K562 (cell line): ENCODE measurements at regions not wholly inside any gene's neighbourhood (a gene's known extent, or its start where the extent isn't known, plus 50 kb on each side); places are given as distances from the start of the nearest gene placed in this dataset.

Experiments
- ESRRA ChIP-seq: fragments of 450-650 bp; IDR thresholded peaks from 2 replicates; pipeline ENCODE4 v1.6.1; 2014; ENCODE audit warnings: low read depth, mild to moderate bottlenecking, moderate library complexity, borderline replicate concordance
- EZH2 ChIP-seq: IDR thresholded peaks from 2 replicates; pipeline ENCODE4 v1.6.1; 2012; ENCODE audit warnings: low read depth, mild to moderate bottlenecking, inconsistent platforms, low read length, borderline replicate concordance
- HDGF ChIP-seq: fragments of 450-650 bp; IDR thresholded peaks from 2 replicates; pipeline ENCODE4 v1.6.1; 2016
- KLF10 ChIP-seq: fragments of 250-450 bp; sonication (Bioruptor Pico); IDR thresholded peaks from 2 replicates; pipeline ENCODE4 v1.6.1; 2021; ENCODE audit warnings: matching md5 sums
- PTBP1 ChIP-seq: fragments of 200-400 bp; formaldehyde crosslinking; IDR thresholded peaks from 2 replicates; pipeline ENCODE4 v1.6.1; 2017; ENCODE audit warnings: low read depth, low read length
- SIN3A ChIP-seq, 2 experiments: fragments of 150-350 bp in 1 of 2; IDR thresholded peaks; 2 replicates each; pipeline ENCODE4 v1.6.1; 2011 to 2016; ENCODE audit warnings: borderline replicate concordance in 2 of 2, low read depth in 2 of 2, low read length in 2 of 2, mild to moderate bottlenecking in 2 of 2, moderate library complexity in 2 of 2; ENCODE audit not compliant: control insufficient read depth in 1 of 2
- STAT5B ChIP-seq: fragments of 250-450 bp; sonication (Bioruptor Pico); IDR thresholded peaks from 2 replicates; pipeline ENCODE4 v1.8.0; 2021; ENCODE audit warnings: mild to moderate bottlenecking, inconsistent platforms
- ZNF184 ChIP-seq: sonication (generic); formaldehyde crosslinking; IDR thresholded peaks from 2 replicates; pipeline ENCODE4 v1.5.0; 2020; ENCODE audit warnings: missing genetic modification reagents
- TF ChIP-seq, protein P1 (sequence below), 3 experiments: IDR thresholded peaks in 2 of 3; conservative IDR thresholded peaks in 1 of 3; 2 replicates each; pipeline ENCODE4 v1.5.1; 2011 to 2012; ENCODE audit warnings: low read length in 3 of 3, mild to moderate bottlenecking in 3 of 3, control low read depth in 2 of 3, improper control_type of control experiment in 1 of 3, inconsistent platforms in 1 of 3, low read depth in 1 of 3, mixed read lengths in 1 of 3, moderate library complexity in 1 of 3; ENCODE audit not compliant: insufficient read depth in 2 of 3
- TF ChIP-seq, protein P2 (sequence below): fragments of 250-450 bp; sonication (Bioruptor Pico); IDR thresholded peaks from 2 replicates; pipeline ENCODE4 v1.8.0; 2021; ENCODE audit warnings: borderline replicate concordance, mild to moderate bottlenecking, moderate library complexity; ENCODE audit not compliant: poor library complexity, severe bottlenecking
- TF ChIP-seq, protein P3 (sequence below): sonication (generic); formaldehyde crosslinking; IDR thresholded peaks from 2 replicates; pipeline ENCODE4 v1.8.0; 2022; ENCODE audit warnings: missing genetic modification reagents, mild to moderate bottlenecking, borderline replicate concordance
- TF ChIP-seq, protein P4 (sequence below): fragments of 450-650 bp; formaldehyde crosslinking; IDR thresholded peaks from 2 replicates; pipeline ENCODE4 v1.4.0; 2020; ENCODE audit warnings: mild to moderate bottlenecking, mixed read lengths
- TF ChIP-seq, protein P5 (sequence below): sonication (generic); formaldehyde crosslinking; IDR thresholded peaks from 2 replicates; pipeline ENCODE4 v1.8.0; 2022; ENCODE audit warnings: mild to moderate bottlenecking, missing genetic modification reagents, borderline replicate concordance

DNA sequence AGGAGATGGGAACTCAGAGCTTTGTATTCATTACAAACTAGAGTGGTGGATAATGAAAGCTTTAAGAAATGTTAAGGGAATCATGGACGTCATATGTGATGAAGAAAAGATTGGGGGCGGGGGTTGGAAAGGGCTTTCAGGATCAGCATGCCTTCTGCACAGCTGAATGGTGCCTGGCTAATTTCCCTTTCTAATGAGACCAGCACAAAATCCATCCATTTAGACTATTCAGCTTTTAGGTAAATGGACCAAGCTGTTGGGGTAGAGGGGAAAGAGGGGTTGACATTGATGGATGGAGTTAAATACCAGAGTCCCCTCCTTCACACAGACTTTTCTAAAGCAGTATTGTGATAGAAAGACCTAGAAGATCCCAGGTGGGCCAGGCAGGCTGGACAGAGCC is 737.9 kb upstream of the WWC1 start:
- TF ChIP-seq, protein P1, sequence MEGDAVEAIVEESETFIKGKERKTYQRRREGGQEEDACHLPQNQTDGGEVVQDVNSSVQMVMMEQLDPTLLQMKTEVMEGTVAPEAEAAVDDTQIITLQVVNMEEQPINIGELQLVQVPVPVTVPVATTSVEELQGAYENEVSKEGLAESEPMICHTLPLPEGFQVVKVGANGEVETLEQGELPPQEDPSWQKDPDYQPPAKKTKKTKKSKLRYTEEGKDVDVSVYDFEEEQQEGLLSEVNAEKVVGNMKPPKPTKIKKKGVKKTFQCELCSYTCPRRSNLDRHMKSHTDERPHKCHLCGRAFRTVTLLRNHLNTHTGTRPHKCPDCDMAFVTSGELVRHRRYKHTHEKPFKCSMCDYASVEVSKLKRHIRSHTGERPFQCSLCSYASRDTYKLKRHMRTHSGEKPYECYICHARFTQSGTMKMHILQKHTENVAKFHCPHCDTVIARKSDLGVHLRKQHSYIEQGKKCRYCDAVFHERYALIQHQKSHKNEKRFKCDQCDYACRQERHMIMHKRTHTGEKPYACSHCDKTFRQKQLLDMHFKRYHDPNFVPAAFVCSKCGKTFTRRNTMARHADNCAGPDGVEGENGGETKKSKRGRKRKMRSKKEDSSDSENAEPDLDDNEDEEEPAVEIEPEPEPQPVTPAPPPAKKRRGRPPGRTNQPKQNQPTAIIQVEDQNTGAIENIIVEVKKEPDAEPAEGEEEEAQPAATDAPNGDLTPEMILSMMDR (IDR thresholded peaks at IDR 0.05 in 2 of 3, conservative IDR thresholded peaks at IDR 0.05 in 1 of 3; ENCODE audit: insufficient read depth in 2 of 3, low read depth in 1 of 3, low read length in 3 of 3), result no peak
- TF ChIP-seq HDGF (no peak), ESRRA (no peak), PTBP1 (no peak), ZNF184 (CRISPR knock-in tag) (no peak), EZH2 (no peak), STAT5B (CRISPR knock-in tag) (no peak), KLF10 (CRISPR knock-in tag) (no peak), SIN3A (IDR thresholded peaks at IDR 0.05; ENCODE audit: borderline replicate concordance in 2 of 2, control insufficient read depth in 1 of 2, low read depth in 2 of 2, low read length in 2 of 2) (no peak)
- TF ChIP-seq, protein P2, sequence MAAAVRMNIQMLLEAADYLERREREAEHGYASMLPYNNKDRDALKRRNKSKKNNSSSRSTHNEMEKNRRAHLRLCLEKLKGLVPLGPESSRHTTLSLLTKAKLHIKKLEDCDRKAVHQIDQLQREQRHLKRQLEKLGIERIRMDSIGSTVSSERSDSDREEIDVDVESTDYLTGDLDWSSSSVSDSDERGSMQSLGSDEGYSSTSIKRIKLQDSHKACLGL (CRISPR knock-in tag), result no peak
- TF ChIP-seq, protein P3, sequence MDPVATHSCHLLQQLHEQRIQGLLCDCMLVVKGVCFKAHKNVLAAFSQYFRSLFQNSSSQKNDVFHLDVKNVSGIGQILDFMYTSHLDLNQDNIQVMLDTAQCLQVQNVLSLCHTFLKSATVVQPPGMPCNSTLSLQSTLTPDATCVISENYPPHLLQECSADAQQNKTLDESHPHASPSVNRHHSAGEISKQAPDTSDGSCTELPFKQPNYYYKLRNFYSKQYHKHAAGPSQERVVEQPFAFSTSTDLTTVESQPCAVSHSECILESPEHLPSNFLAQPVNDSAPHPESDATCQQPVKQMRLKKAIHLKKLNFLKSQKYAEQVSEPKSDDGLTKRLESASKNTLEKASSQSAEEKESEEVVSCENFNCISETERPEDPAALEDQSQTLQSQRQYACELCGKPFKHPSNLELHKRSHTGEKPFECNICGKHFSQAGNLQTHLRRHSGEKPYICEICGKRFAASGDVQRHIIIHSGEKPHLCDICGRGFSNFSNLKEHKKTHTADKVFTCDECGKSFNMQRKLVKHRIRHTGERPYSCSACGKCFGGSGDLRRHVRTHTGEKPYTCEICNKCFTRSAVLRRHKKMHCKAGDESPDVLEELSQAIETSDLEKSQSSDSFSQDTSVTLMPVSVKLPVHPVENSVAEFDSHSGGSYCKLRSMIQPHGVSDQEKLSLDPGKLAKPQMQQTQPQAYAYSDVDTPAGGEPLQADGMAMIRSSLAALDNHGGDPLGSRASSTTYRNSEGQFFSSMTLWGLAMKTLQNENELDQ, result no peak
- TF ChIP-seq, protein P4, sequence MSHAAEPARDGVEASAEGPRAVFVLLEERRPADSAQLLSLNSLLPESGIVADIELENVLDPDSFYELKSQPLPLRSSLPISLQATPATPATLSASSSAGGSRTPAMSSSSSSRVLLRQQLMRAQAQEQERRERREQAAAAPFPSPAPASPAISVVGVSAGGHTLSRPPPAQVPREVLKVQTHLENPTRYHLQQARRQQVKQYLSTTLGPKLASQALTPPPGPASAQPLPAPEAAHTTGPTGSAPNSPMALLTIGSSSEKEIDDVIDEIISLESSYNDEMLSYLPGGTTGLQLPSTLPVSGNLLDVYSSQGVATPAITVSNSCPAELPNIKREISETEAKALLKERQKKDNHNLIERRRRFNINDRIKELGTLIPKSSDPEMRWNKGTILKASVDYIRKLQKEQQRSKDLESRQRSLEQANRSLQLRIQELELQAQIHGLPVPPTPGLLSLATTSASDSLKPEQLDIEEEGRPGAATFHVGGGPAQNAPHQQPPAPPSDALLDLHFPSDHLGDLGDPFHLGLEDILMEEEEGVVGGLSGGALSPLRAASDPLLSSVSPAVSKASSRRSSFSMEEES (CRISPR knock-in tag), result no peak
- TF ChIP-seq, protein P5, sequence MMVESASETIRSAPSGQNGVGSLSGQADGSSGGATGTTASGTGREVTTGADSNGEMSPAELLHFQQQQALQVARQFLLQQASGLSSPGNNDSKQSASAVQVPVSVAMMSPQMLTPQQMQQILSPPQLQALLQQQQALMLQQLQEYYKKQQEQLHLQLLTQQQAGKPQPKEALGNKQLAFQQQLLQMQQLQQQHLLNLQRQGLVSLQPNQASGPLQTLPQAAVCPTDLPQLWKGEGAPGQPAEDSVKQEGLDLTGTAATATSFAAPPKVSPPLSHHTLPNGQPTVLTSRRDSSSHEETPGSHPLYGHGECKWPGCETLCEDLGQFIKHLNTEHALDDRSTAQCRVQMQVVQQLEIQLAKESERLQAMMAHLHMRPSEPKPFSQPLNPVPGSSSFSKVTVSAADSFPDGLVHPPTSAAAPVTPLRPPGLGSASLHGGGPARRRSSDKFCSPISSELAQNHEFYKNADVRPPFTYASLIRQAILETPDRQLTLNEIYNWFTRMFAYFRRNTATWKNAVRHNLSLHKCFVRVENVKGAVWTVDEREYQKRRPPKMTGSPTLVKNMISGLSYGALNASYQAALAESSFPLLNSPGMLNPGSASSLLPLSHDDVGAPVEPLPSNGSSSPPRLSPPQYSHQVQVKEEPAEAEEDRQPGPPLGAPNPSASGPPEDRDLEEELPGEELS (CRISPR knock-in tag), result no peak
